HCT116 (cell line): ENCODE measurements at regions not wholly inside any gene's neighbourhood (a gene's known extent, or its start where the extent isn't known, plus 50 kb on each side); places are given as distances from the start of the nearest gene placed in this dataset.

ENCODE experiments used
- ATAC-seq: fragments of 200-7000 bp; cut with Tn5 transposase; 2 replicates; pipeline ENCODE4 v1.9.1; 2020; ENCODE audit warnings: mild to moderate bottlenecking, moderate library complexity
- BruUV-seq: library from RNA; stranded (reverse); fragments of 400-500 nt; replicated peaks from 2 replicates; lab custom pipeline; 2021; lab: Mats Ljungman, UMichigan
- CTCF ChIA-PET: fragments of 300-600 bp; sonication (Branson Sonifier 250); formaldehyde crosslinking; loops from one replicate; lab custom pipeline; 2021; ENCODE audit warnings: antibody characterized with exemption; lab: Charles Lee
- POLR2A ChIA-PET: fragments of 300-600, 350-600 bp; sonication (Branson Sonifier 250); formaldehyde crosslinking; loops from one replicate; lab custom pipeline; 2021; ENCODE audit warnings: antibody characterized with exemption; lab: Charles Lee
- RAD21 ChIA-PET, 2 experiments: fragments of 300-600 bp; sonication (Branson Sonifier 250); formaldehyde crosslinking; loops; one replicate each; lab custom pipeline; 2023; ENCODE audit warnings: low total read pairs in 2 of 2; ENCODE audit not compliant: uncharacterized antibody in 2 of 2, unreplicated experiment in 2 of 2, low non-redundant PET in 1 of 2; lab: Charles Lee
- DNase-seq: peaks from one replicate; pipeline ENCODE4 v3.0.0-alpha.2; 2010; ENCODE audit warnings: low read depth, low spot score
- H2AFZ ChIP-seq: fragments of 200-600 bp; shearing (Covaris generic), sonication (generic); 2 replicates; pipeline ENCODE4 v1.6.1; 2017; ENCODE audit warnings: low read depth, mixed run types, mixed read lengths, antibody characterized with exemption, low read length; ENCODE audit not compliant: poor library complexity, severe bottlenecking
- H3K27ac ChIP-seq: 2 replicates; pipeline ENCODE4 v1.5.1; 2012; ENCODE audit warnings: low read depth, low read length
- H3K27me3 ChIP-seq: fragments of 200-600 bp; sonication (generic); 2 replicates; pipeline ENCODE4 v1.6.1; 2016; ENCODE audit warnings: mixed run types, low read length, mixed read lengths; ENCODE audit not compliant: insufficient read depth
- H3K36me3 ChIP-seq, 2 experiments: fragments of 200-500 bp in 1 of 2; fragments of 200-600 bp in 1 of 2; sonication (Bioruptor generic) in 1 of 2; sonication (generic) in 1 of 2; 2 replicates each; pipeline versions ENCODE4 v1.5.1 to v1.6.1; 2014 to 2016; ENCODE audit warnings: low read length in 2 of 2, inconsistent platforms in 1 of 2, mixed read lengths in 1 of 2, mixed run types in 1 of 2; ENCODE audit not compliant: insufficient read depth in 2 of 2, control insufficient read depth in 1 of 2
- H3K4me1 ChIP-seq, 2 experiments: fragments of 200-600 bp in 1 of 2; sonication (generic) in 1 of 2; 2 replicates each; pipeline versions ENCODE4 v1.5.1 to v1.6.1; 2012 to 2017; ENCODE audit warnings: low read length in 2 of 2, inconsistent platforms in 1 of 2, mild to moderate bottlenecking in 1 of 2, mixed read lengths in 1 of 2, mixed run types in 1 of 2, moderate library complexity in 1 of 2; ENCODE audit not compliant: insufficient read depth in 2 of 2, control insufficient read depth in 1 of 2
- H3K4me2 ChIP-seq: fragments of 200-600 bp; sonication (generic); 2 replicates; pipeline ENCODE4 v1.6.1; 2017; ENCODE audit warnings: mixed run types, low read length, mixed read lengths
- H3K4me3 ChIP-seq, 2 experiments: fragments of 200-600 bp in 1 of 2; sonication (generic) in 1 of 2; replicated peaks in 1 of 2; 2 replicates each; pipeline ENCODE4 v1.5.1; 2011 to 2016; ENCODE audit warnings: low read length in 2 of 2, control low read depth in 1 of 2, low read depth in 1 of 2, mild to moderate bottlenecking in 1 of 2, mixed read lengths in 1 of 2, mixed run types in 1 of 2
- H3K79me2 ChIP-seq: fragments of 200-600 bp; sonication (generic); 2 replicates; pipeline ENCODE4 v1.6.1; 2017; ENCODE audit warnings: mild to moderate bottlenecking, mixed run types, low read length, moderate library complexity, mixed read lengths; ENCODE audit not compliant: insufficient read depth
- H3K9ac ChIP-seq: fragments of 200-600 bp; sonication (generic); 2 replicates; pipeline ENCODE4 v1.6.1; 2016; ENCODE audit warnings: low read length, mixed read lengths
- H3K9me2 ChIP-seq: fragments of 200-600 bp; sonication (generic), shearing (Covaris generic); 2 replicates; pipeline ENCODE4 v1.6.1; 2017; ENCODE audit warnings: mixed run types, mild to moderate bottlenecking, moderate library complexity; ENCODE audit not compliant: insufficient read depth
- H3K9me3 ChIP-seq, 2 experiments: fragments of 200-500 bp in 1 of 2; fragments of 200-600 bp in 1 of 2; sonication (Bioruptor generic) in 1 of 2; sonication (generic) in 1 of 2; 2 replicates each; pipeline ENCODE4 v1.6.1; 2014 to 2017; ENCODE audit warnings: low read length in 2 of 2, mixed read lengths in 2 of 2, inconsistent platforms in 1 of 2, low read depth in 1 of 2, mild to moderate bottlenecking in 1 of 2, mixed run types in 1 of 2, moderate library complexity in 1 of 2; ENCODE audit not compliant: control insufficient read depth in 1 of 2, insufficient read depth in 1 of 2
- H4K20me1 ChIP-seq: fragments of 200-600 bp; sonication (generic), shearing (Covaris generic); 2 replicates; pipeline ENCODE4 v1.6.1; 2017; ENCODE audit warnings: mixed run types, mild to moderate bottlenecking, moderate library complexity; ENCODE audit not compliant: insufficient read depth
- CEBPB ChIP-seq: IDR thresholded peaks from 2 replicates; pipeline ENCODE4 v1.6.1; 2012; ENCODE audit warnings: low read depth
- EGR1 ChIP-seq: IDR thresholded peaks from 2 replicates; pipeline ENCODE4 v1.6.1; 2012; ENCODE audit warnings: low read depth
- ELF1 ChIP-seq: IDR thresholded peaks from 2 replicates; pipeline ENCODE4 v1.6.1; 2012; ENCODE audit warnings: low read depth, borderline replicate concordance
- MAX ChIP-seq: IDR thresholded peaks from 2 replicates; pipeline ENCODE4 v1.6.1; 2012
- POLR2AphosphoS5 ChIP-seq: IDR thresholded peaks from 2 replicates; pipeline ENCODE4 v1.6.1; 2011; ENCODE audit warnings: mild to moderate bottlenecking, low read depth, low read length, moderate library complexity
- YY1 ChIP-seq: IDR thresholded peaks from 2 replicates; pipeline ENCODE4 v1.6.1; 2011; ENCODE audit warnings: low read length, low read depth, moderate library complexity, mild to moderate bottlenecking; ENCODE audit not compliant: insufficient replicate concordance; ENCODE audit errors: extremely low read depth
- ZNF274 ChIP-seq: fragments of 200-500 bp; sonication (Bioruptor generic); IDR thresholded peaks from 2 replicates; pipeline ENCODE4 v1.6.1; 2014; ENCODE audit warnings: mild to moderate bottlenecking, low read depth, low read length, inconsistent platforms
- intact Hi-C: fragments of 100-400 bp; cut with micrococcal nuclease; formaldehyde crosslinking; loops from 2 replicates; pipeline ENCODE4 v1.10.0; 2022

DNA sequence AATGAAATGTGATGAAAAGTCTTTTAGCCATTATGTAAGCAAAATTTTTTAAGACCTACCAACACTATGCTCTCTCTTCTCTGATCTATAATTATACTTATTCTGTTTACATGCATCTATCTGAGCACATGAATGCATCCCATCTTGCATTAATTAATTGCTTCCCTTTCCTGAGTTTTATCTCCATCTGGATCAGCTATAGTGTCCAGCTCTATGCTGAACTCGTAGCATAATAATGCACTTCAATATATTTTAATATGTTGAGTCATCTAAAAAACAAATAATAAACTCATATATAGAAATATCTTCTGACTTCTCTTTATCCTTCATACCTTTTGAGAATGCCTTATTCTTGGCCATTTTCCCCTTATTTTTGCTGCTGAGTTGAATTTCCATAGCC, 1097.8 kb downstream of the TTLL7 start:
- no peak overlapping the region for H3K4me2 ChIP-seq
- ChIA-PET CTCF (no interaction called here), POLR2A (no interaction called here), RAD21 (no interaction called here)
- no peak overlapping the region for H2AFZ ChIP-seq
- H4K20me1 ChIP-seq: no peaks in the 10 kb centered on the region
- no peaks in the 10 kb centered on the region for H3K36me3 ChIP-seq
- intact Hi-C loops: no loop called here
- H3K4me1 ChIP-seq: no peaks in the 10 kb centered on the region
- H3K4me3 ChIP-seq: no peak overlapping the region
- H3K27ac ChIP-seq: no peak overlapping the region
- no peak overlapping the region for H3K9ac ChIP-seq
- no peaks in the 10 kb centered on the region for H3K9me2 ChIP-seq
- H3K9me3 ChIP-seq: 0 out of 4 replicates have a peak, but pooled peaks cover 0 to 3% of the 10 kb centered on the region in 2 experiments
- no peaks in the 10 kb centered on the region for H3K79me2 ChIP-seq
- no peaks in the 10 kb centered on the region for H3K27me3 ChIP-seq
- DNase-seq (no peak), ATAC-seq (no peak)
- no TSS peak for BruUV-seq
- TF ChIP-seq MAX (no peak), POLR2AphosphoS5 (no peak), CEBPB (no peak), ELF1 (no peak), EGR1 (no peak)

DNA sequence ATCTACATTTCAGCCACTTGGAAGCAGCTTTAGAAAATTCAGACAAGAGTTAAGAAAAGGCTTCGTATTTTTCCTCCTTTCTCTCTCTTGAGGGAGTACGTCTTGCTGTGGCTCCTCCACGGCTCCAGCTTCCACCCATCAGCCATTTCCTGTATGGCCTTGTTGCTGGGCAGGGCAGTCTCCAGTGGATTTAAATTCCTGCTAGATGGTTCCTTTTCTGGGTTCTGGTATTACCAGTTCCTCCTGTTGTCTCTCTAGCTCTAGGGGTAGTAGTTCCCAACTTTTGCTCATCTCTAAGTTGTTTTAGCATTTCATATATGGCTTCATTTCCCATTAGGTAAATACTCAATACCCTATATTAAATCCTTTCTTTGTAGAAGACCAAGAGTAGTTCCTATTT, 1098.3 kb downstream of the ADGRL2 start:
- H2AFZ ChIP-seq: no peak overlapping the region
- intact Hi-C loops: no loop called here

More for the DNA sequence above, 1098.3 kb downstream of the ADGRL2 start:
- CTCF ChIA-PET: no interaction called here
- 0 out of 4 replicates have a peak, but pooled peaks cover 0 to 3% of the 10 kb centered on the region in 2 experiments for H3K9me3 ChIP-seq
- no peaks in the 10 kb centered on the region for H4K20me1 ChIP-seq
- no peak overlapping the region for H3K9ac ChIP-seq
- no peaks in the 10 kb centered on the region for H3K27me3 ChIP-seq
- TF ChIP-seq ELF1: no peak
- TF ChIP-seq YY1: no peak
- no peak for TF ChIP-seq ZNF274
- RAD21 ChIA-PET: no interaction called here
- BruUV-seq: no TSS peak
- POLR2A ChIA-PET: no interaction called here
- H3K9me2 ChIP-seq: no peaks in the 10 kb centered on the region
- H3K4me2 ChIP-seq: no peak overlapping the region
- H3K4me1 ChIP-seq: no peaks in the 10 kb centered on the region
- ATAC-seq: no peak
- H3K4me3 ChIP-seq: no peak overlapping the region
- no peak for DNase-seq
- H3K79me2 ChIP-seq: no peaks in the 10 kb centered on the region
- no peaks in the 10 kb centered on the region for H3K36me3 ChIP-seq
- no peak overlapping the region for H3K27ac ChIP-seq
